K562 (cell line): ENCODE measurements at regions not wholly inside any gene's neighbourhood (a gene's known extent, or its start where the extent isn't known, plus 50 kb on each side); places are given as distances from the start of the nearest gene placed in this dataset.

ENCODE experiments used
- ATAC-seq: fragments of 200-7000 bp; cut with Tn5 transposase; 3 replicates; pipeline ENCODE4 v1.9.1; 2020; ENCODE audit warnings: moderate library complexity
- BruUV-seq: library from RNA; stranded (reverse); fragments of 400-500 nt; replicated peaks from 2 replicates; lab custom pipeline; 2021; lab: Mats Ljungman, UMichigan
- CTCF ChIA-PET: fragments of 300-600 bp; formaldehyde crosslinking; extraction: SDS; loops from one replicate; lab custom pipeline; 2021; ENCODE audit warnings: low intra/inter-chr PET ratio; lab: Yijun Ruan, JAX
- POLR2A ChIA-PET: fragments of 300-600, 350-650 bp; sonication (Branson Sonifier 250); formaldehyde crosslinking; extraction: SDS; loops from one replicate; lab custom pipeline; 2021; ENCODE audit warnings: antibody characterized with exemption, inconsistent platforms; lab: Yijun Ruan, JAX
- DNase-seq, 4 experiments: peaks; one replicate each; pipeline versions ENCODE4 v3.0.0 to v3.0.0-alpha.2; 2011 to 2018; ENCODE audit warnings: low spot score in 3 of 4, mixed read lengths in 3 of 4; ENCODE audit errors: extremely low read depth in 1 of 4
- FAIRE-seq: peaks from 2 replicates; lab custom pipeline; 2011; peaks lifted over from hg19 to GRCh38; lab: Jason Lieb, UNC
- H2AFZ ChIP-seq: 2 replicates; pipeline ENCODE4 v1.6.0; 2011; ENCODE audit warnings: low read depth, low read length, control low read depth, inconsistent platforms
- H3K27ac ChIP-seq: fragments of 200-600 bp; 3 replicates; pipeline ENCODE4 v1.8.0; 2011; ENCODE audit warnings: low read depth, mild to moderate bottlenecking, control low read depth, inconsistent platforms, low read length, moderate library complexity, mixed read lengths; ENCODE audit errors: extremely low read depth
- H3K27me3 ChIP-seq, 2 experiments: fragments of 300-600 bp in 1 of 2; 2 replicates in 1 of 2; 3 replicates in 1 of 2; pipeline versions ENCODE4 v1.6.0 to v1.8.0; 2011; ENCODE audit warnings: inconsistent platforms in 2 of 2, low read length in 2 of 2, mild to moderate bottlenecking in 1 of 2, mixed read lengths in 1 of 2, moderate library complexity in 1 of 2; ENCODE audit not compliant: control insufficient read depth in 2 of 2, insufficient read depth in 2 of 2
- H3K36me3 ChIP-seq: fragments of 300-600 bp; 3 replicates; pipeline ENCODE4 v1.8.0; 2011; ENCODE audit warnings: mild to moderate bottlenecking, low read length, inconsistent platforms; ENCODE audit not compliant: control insufficient read depth, insufficient read depth
- H3K4me1 ChIP-seq, 2 experiments: fragments of 200-600 bp in 1 of 2; replicated peaks in 1 of 2; 2 replicates in 1 of 2; 3 replicates in 1 of 2; pipeline versions ENCODE4 v1.5.1 to v1.8.0; 2011; ENCODE audit warnings: inconsistent platforms in 2 of 2, low read length in 2 of 2, mild to moderate bottlenecking in 1 of 2, mixed read lengths in 1 of 2, moderate library complexity in 1 of 2; ENCODE audit not compliant: control insufficient read depth in 2 of 2, insufficient read depth in 2 of 2
- H3K4me2 ChIP-seq: 2 replicates; pipeline ENCODE4 v1.6.1; 2011; ENCODE audit warnings: low read length, control low read depth, inconsistent platforms, mixed read lengths; ENCODE audit not compliant: insufficient read depth
- H3K4me3 ChIP-seq: fragments of 200-600 bp; sonication (generic), shearing (Covaris generic); 2 replicates; pipeline ENCODE4 v1.5.1; 2016; ENCODE audit warnings: control low read depth, inconsistent platforms
- H3K79me2 ChIP-seq: fragments of 200-600 bp; 3 replicates; pipeline ENCODE4 v1.8.0; 2011; ENCODE audit warnings: low read length, inconsistent platforms; ENCODE audit not compliant: control insufficient read depth, insufficient read depth
- H3K9ac ChIP-seq, 2 experiments: 2 replicates each; pipeline versions ENCODE4 v1.6.0 to v1.6.1; 2011; ENCODE audit warnings: low read depth in 2 of 2, low read length in 2 of 2, control low read depth in 1 of 2, inconsistent platforms in 1 of 2, mild to moderate bottlenecking in 1 of 2, mixed read lengths in 1 of 2; ENCODE audit not compliant: insufficient read depth in 1 of 2
- H3K9me1 ChIP-seq: one replicate; pipeline ENCODE4 v1.6.0; 2011; ENCODE audit warnings: inconsistent platforms, mild to moderate bottlenecking, low read length, moderate library complexity; ENCODE audit not compliant: control insufficient read depth, insufficient read depth
- H3K9me3 ChIP-seq: replicated peaks from 2 replicates; pipeline ENCODE4 v1.5.1; 2011; ENCODE audit warnings: low read depth, low read length, inconsistent platforms; ENCODE audit not compliant: control insufficient read depth, insufficient read depth
- H4K20me1 ChIP-seq: replicated peaks from 2 replicates; pipeline ENCODE4 v1.6.1; 2011; ENCODE audit warnings: low read length, inconsistent platforms, mixed read lengths; ENCODE audit not compliant: control insufficient read depth, insufficient read depth
- ETS1 ChIP-seq: conservative IDR thresholded peaks from 2 replicates; pipeline ENCODE4 v1.6.1; 2011; ENCODE audit warnings: low read depth, mild to moderate bottlenecking, low read length; ENCODE audit not compliant: control insufficient read depth
- FOSL1 ChIP-seq: fragments of 200-800 bp; sonication (Bioruptor generic); conservative IDR thresholded peaks from 2 replicates; pipeline ENCODE4 v1.6.1; 2016; ENCODE audit warnings: missing genetic modification characterization, missing compliant biosample characterization
- GTF2E2 ChIP-seq: fragments of 200-800 bp; sonication (Bioruptor generic); IDR thresholded peaks from 2 replicates; pipeline ENCODE4 v1.6.1; 2016; ENCODE audit warnings: missing genetic modification characterization, missing compliant biosample characterization
- HINFP ChIP-seq: fragments of 450-650 bp; conservative IDR thresholded peaks from 2 replicates; pipeline ENCODE4 v1.6.1; 2016; ENCODE audit warnings: missing genetic modification characterization, low read depth, mild to moderate bottlenecking, control low read depth, missing compliant biosample characterization
- KDM4B ChIP-seq, 2 experiments: fragments of 450-650 bp in 1 of 2; sonication (generic) in 1 of 2; IDR thresholded peaks; 2 replicates each; pipeline ENCODE4 v1.6.1; 2016 to 2017; ENCODE audit warnings: borderline replicate concordance in 2 of 2, antibody characterized with exemption in 1 of 2, low read depth in 1 of 2, mild to moderate bottlenecking in 1 of 2
- MAZ ChIP-seq, 2 experiments: fragments of 450-650 bp in 1 of 2; sonication (generic) in 1 of 2; formaldehyde crosslinking; IDR thresholded peaks in 1 of 2; conservative IDR thresholded peaks in 1 of 2; 2 replicates each; pipeline versions ENCODE4 v1.4.0 to v1.5.0; 2020; ENCODE audit warnings: mild to moderate bottlenecking in 1 of 2, missing genetic modification reagents in 1 of 2
- NFYB ChIP-seq: IDR thresholded peaks from 2 replicates; pipeline ENCODE4 v1.6.1; 2011; ENCODE audit warnings: mild to moderate bottlenecking, moderate library complexity; ENCODE audit not compliant: insufficient read length; ENCODE audit errors: extremely low read depth
- SIX5 ChIP-seq, 2 experiments: IDR thresholded peaks; 2 replicates each; pipeline ENCODE4 v1.6.1; 2011; ENCODE audit warnings: low read length in 2 of 2, borderline replicate concordance in 1 of 2, low read depth in 1 of 2, mild to moderate bottlenecking in 1 of 2, moderate library complexity in 1 of 2; ENCODE audit not compliant: insufficient read depth in 1 of 2
- TRIM24 ChIP-seq, 2 experiments: fragments of 450-650 bp; IDR thresholded peaks; 2 replicates each; pipeline ENCODE4 v1.6.1; 2016
- ZNF121 ChIP-seq: sonication (generic); formaldehyde crosslinking; conservative IDR thresholded peaks from 2 replicates; pipeline ENCODE4 v1.8.0; 2022; ENCODE audit warnings: missing genetic modification reagents
- ZNF592 ChIP-seq: fragments of 450-650 bp; IDR thresholded peaks from 2 replicates; pipeline ENCODE4 v1.6.1; 2017; ENCODE audit warnings: antibody characterized with exemption, mild to moderate bottlenecking
- WGBS: fragments of 100-300 bp; shearing (Covaris generic); methylation state at CpG from one replicate; pipeline ENCODE4 v1.1.6; 2016; ENCODE audit warnings: low coverage, mixed read lengths; ENCODE audit not compliant: insufficient coverage; ENCODE audit errors: missing lambda C conversion rate; 5-methylcytosine and 5-hydroxymethylcytosine counted together
- in situ Hi-C: fragments of 300-500 bp; cut with MboI; formaldehyde crosslinking; loops from 4 replicates; pipeline ENCODE4 v1.15.0; 2018; ENCODE audit warnings: inconsistent platforms, mixed read lengths
- intact Hi-C: fragments of 100-400 bp; cut with micrococcal nuclease; formaldehyde crosslinking; loops from 2 replicates; pipeline ENCODE4 v1.14.2; 2022

- Histone ChIP-seq H3K27me3 (no peaks in the 10 kb centered on the region), H3K27ac (no peak overlapping the region; the same call in 2 of the 3 replicates), H3K9me3 (no peaks in the 10 kb centered on the region; the same call in 1 of the 2 replicates), H4K20me1 (no peaks in the 10 kb centered on the region), H3K4me3 (no peak overlapping the region), H3K9me1 (no peaks in the 10 kb centered on the region), H3K36me3 (no peaks in the 10 kb centered on the region), H3K4me1 (peaks cover 4 to 6% of the 10 kb centered on the region in 2 experiments; a peak in 3 of 5 replicates), H2AFZ (peak overlapping the region; percentile 91), H3K79me2 (no peaks in the 10 kb centered on the region), H3K9ac (no peak overlapping the region), H3K4me2 (peak overlapping the region; percentile 73)
- in situ Hi-C loops (no loop called here), intact Hi-C loops (loop anchor here (1.0 to 2.0 kb wide), 2 partner anchors 42 to 177 kb away; no protein-coding TSS in a partner anchor)
- ChIA-PET POLR2A (no interaction called here), CTCF (interaction anchor here (0.8 to 1.3 kb wide), 4 partner anchors 154 to 276 kb away, joined by 3 to 7 read pairs (median 3); no protein-coding TSS in a partner anchor)
- BruUV-seq: no TSS peak
- peak; percentile 76 to 89 (median 80) for DNase-seq
- 20% methylated on average over 8 of the region's 8 CpGs for WGBS
- ATAC-seq: peak; percentile 96
- FAIRE-seq: peak; percentile 96
- no peak for TF ChIP-seq ETS1
- no peak for TF ChIP-seq HINFP (tag)
- 0 out of 4 replicates have a peak, but pooled peaks of 1 of the 2 experiments have one; percentile 30 for TF ChIP-seq MAZ (CRISPR knock-in tag; conservative IDR thresholded peaks at IDR 0.05 in 1 of 2, IDR thresholded peaks at IDR 0.05 in 1 of 2)
- no peak for TF ChIP-seq GTF2E2 (tag)
- no peak for TF ChIP-seq NFYB
- TF ChIP-seq KDM4B (IDR thresholded peaks at IDR 0.05; ENCODE audit: borderline replicate concordance in 2 of 2, low read depth in 1 of 2): no peak
- no peak for TF ChIP-seq ZNF121
- TF ChIP-seq ZNF592: no peak
- TF ChIP-seq FOSL1 (tag): no peak
- TF ChIP-seq TRIM24 (IDR thresholded peaks at IDR 0.05): no peak
- TF ChIP-seq SIX5 (IDR thresholded peaks at IDR 0.05; ENCODE audit: borderline replicate concordance in 1 of 2, insufficient read depth in 1 of 2, low read depth in 1 of 2, low read length in 2 of 2): no peak
Observed at GRCh38 chr6:129774697-129775447, 64.9 kb upstream of the ARHGAP18 start.
